ENCODE measurements at regions not wholly inside any gene's neighbourhood (a gene's known extent, or its start where the extent isn't known, plus 50 kb on each side); places are given as distances from the start of the nearest gene placed in this dataset.

GRCh38 chr2:71832388-71832787 lies 315.3 kb downstream of the CYP26B1 start:
- no peak for TF ChIP-seq REST (IDR thresholded peaks at IDR 0.05; ENCODE audit: insufficient read depth in 1 of 2, low read depth in 2 of 2, low read length in 2 of 2)
- no peak for TF ChIP-seq POLR2AphosphoS5 (IDR thresholded peaks at IDR 0.05; ENCODE audit: low read depth, low read length)
- no peak for TF ChIP-seq TAF1 (IDR thresholded peaks at IDR 0.05; ENCODE audit: borderline replicate concordance, insufficient read depth, low read length)
- TF ChIP-seq SIN3A (IDR thresholded peaks at IDR 0.05; ENCODE audit: borderline replicate concordance, insufficient read depth, low read length) = no peak
- TF ChIP-seq FOXP2 (optimal IDR thresholded peaks at IDR 0.05; ENCODE audit: borderline replicate concordance, extremely low read depth, extremely low read length, insufficient read depth) = no peak
